ENCODE measurements at regions not wholly inside any gene's neighbourhood (a gene's known extent, or its start where the extent isn't known, plus 50 kb on each side); places are given as distances from the start of the nearest gene placed in this dataset.

DNA sequence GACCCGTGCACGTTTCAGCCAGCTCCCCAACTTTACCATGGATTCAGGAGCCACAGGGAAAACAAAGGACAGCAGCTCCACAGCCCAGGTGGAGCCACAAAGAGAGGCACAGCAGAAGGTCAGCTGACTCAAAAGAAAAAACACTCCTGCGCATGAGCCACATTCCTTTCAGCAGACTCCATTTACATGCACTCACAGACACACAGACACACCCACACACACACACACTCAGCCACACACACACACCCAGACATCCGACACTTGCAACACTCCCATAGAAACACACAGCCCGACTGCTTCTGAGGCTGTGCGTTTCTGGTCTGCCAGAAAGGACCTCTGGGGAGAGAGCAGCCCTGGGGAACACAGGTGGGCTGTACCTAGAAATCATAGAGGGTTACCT, 2335.5 kb downstream of the TP53TG3F start:
- TF ChIP-seq, protein P1, sequence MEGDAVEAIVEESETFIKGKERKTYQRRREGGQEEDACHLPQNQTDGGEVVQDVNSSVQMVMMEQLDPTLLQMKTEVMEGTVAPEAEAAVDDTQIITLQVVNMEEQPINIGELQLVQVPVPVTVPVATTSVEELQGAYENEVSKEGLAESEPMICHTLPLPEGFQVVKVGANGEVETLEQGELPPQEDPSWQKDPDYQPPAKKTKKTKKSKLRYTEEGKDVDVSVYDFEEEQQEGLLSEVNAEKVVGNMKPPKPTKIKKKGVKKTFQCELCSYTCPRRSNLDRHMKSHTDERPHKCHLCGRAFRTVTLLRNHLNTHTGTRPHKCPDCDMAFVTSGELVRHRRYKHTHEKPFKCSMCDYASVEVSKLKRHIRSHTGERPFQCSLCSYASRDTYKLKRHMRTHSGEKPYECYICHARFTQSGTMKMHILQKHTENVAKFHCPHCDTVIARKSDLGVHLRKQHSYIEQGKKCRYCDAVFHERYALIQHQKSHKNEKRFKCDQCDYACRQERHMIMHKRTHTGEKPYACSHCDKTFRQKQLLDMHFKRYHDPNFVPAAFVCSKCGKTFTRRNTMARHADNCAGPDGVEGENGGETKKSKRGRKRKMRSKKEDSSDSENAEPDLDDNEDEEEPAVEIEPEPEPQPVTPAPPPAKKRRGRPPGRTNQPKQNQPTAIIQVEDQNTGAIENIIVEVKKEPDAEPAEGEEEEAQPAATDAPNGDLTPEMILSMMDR (IDR thresholded peaks at IDR 0.05), result no peak

DNA sequence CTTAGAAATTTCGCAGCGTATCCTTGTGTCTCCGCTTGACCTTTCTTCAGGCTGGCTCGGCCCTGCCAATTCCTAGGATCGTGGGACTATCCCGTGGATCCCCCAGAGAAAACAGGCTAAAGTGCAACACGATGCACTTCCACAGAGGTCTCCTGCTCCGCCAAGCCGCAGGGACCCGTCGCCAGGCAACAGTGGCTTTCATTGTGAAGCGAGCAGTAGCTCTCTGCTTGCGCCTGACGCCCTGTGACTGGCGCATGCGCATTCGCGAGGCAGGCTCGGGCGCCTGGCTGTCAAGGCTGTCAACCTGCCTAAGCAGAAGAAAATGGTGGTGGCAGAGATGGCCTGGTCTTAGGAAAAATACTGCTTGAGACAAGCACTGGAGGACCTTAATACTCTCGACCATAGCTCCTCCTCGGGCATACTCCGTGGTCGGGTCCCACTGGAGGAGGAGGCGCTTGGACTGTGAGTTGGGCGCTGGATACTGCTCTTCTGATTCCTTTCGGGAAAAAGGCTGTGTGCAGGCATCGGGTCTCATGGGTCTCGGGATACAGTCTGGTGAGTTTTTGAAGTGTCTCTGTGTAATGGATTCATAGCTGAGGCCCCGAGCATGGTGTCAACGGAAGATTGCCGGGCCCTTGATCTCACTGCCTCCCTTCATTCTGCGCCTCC, 2336.1 kb downstream of the TP53TG3F start:
- TF ChIP-seq, protein P1 (IDR thresholded peaks at IDR 0.05), result no peak

DNA sequence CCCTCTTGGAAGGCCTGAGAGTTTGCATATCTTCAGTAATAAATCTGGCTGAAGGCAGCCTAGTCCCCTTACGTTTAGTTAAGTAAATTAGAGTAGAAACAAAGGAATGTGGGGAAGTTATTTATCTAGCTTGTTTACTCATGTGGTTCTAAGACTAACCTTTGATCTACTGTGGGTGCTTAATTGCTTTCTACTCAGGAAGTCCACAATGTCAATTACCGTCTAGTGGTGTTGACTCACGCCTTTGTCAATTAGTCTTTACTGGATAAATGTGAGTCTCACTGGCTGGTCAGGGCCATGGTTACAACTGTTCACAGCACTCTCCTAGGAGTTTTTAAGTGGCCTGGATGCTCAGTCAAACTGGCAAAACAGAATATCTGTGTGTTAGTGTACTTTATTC, 2338.4 kb downstream of the TP53TG3F start:
- TF ChIP-seq, protein P1 (IDR thresholded peaks at IDR 0.05), result no peak

DNA sequence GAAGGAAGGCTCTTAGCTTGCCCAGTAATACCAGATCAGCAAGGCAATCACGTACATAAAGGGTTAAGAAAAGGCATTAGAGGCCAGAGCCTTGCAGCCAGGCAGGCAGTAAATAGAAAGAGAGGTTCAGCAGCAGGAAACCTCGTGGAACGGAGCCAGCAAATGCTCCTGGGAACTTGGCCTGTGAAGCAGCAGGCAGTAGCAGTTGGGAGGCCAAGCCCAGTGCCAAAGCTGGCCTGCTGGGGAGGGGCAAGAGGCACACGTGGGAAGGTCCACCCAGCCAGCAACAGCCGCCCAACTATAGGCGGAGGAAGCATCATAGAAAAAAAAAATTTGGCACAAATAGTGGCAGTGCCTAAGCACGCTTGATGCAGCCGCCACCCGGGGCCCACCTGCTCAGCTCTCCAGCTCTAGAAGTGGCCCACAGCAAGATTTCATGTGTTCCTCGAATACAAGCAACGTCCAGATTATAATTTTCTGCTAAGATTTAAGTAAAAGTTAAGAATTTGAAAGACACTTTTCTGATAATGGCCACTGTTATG, 2339.5 kb downstream of the TP53TG3F start:
- TF ChIP-seq, protein P1 (IDR thresholded peaks at IDR 0.05), result no peak

DNA sequence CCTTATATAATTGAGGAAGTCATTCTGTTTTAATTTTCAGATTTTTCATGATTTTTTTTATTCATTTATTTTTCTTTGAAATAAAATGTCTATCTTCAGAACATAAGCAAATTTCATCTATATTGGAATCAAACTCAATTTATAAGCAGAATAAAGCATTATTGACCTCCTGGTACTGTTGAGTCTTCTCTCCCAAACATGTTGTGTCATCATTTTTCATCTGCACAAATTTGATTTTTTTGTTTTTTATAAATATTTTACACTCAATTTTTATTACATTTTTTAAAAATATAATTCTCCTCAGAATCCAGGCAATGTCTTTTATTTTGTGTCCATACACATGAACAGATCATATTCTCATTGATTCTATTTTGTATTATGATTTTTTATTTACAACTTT, 2363.9 kb downstream of the TP53TG3F start:
- TF ChIP-seq, protein P1 (IDR thresholded peaks at IDR 0.05), result no peak

DNA sequence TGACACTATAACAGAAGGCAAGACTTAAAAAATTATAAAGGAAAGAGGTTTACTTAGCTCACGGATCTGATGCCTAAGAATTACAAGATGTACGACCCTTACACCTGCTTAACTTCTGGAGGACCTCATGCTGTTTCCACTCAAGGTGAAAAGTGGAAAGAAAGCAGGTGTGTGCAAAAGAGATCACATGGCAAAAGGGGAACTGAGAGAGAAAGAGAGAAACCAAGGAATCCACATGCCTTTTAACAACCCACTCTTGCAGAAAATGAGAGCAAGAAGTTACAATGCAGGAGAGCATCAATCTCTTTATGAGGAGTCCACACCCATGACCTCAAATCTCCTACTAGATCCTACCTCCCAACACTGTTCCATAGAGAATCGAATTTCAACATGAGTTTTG, 2382.2 kb downstream of the TP53TG3F start:
- TF ChIP-seq, protein P1 (IDR thresholded peaks at IDR 0.05), result no peak

DNA sequence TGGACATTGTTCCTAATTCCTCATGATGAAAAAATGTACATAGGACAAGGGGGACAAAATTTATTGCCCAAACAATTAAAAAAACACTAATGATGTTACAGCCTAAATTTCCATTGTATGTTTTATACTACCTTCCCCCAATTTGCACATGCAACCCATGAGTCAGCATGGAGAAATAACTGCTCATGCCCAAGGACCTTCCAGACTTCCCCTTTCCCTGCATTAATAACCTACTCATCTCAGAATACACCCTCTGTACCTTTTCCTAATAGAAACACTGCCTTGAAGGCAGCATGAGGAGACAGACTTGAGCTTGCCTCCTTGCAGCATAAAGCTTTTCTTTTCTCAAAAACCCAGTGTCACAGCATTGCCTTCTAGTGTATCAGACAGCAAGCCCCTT, 2402.8 kb downstream of the TP53TG3F start:
- TF ChIP-seq, protein P1 (IDR thresholded peaks at IDR 0.05), result no peak
